Mucosa of rectum (tissue), 2 donors: ENCODE measurements at regions not wholly inside any gene's neighbourhood (a gene's known extent, or its start where the extent isn't known, plus 50 kb on each side); places are given as distances from the start of the nearest gene placed in this dataset.
"Not testable (repeated sequence)": the region's sequence is repeated elsewhere in the genome, so short reads cannot be mapped to it uniquely, and the experiment has no call there.

ENCODE experiments used
- H3K27ac ChIP-seq, 2 donors: one replicate each; pipeline ENCODE4 v1.7.0; 2013; ENCODE audit warnings: inconsistent platforms in 2 of 2, low read depth in 2 of 2, low read length in 2 of 2
- H3K27me3 ChIP-seq, 2 donors: one replicate each; pipeline ENCODE4 v1.7.0; 2013; ENCODE audit warnings: low read length in 2 of 2; ENCODE audit not compliant: control insufficient read depth in 2 of 2, insufficient read depth in 2 of 2
- H3K36me3 ChIP-seq, 2 donors: one replicate each; pipeline ENCODE4 v1.7.0; 2013; ENCODE audit warnings: low read length in 2 of 2; ENCODE audit not compliant: control insufficient read depth in 2 of 2, insufficient read depth in 2 of 2
- H3K4me1 ChIP-seq, 2 donors: one replicate each; pipeline ENCODE4 v1.7.0; 2013; ENCODE audit warnings: low read length in 2 of 2, mild to moderate bottlenecking in 1 of 2; ENCODE audit not compliant: control insufficient read depth in 2 of 2, insufficient read depth in 2 of 2
- H3K4me3 ChIP-seq, 2 donors: one replicate each; pipeline ENCODE4 v1.7.0; 2013; ENCODE audit warnings: low read length in 2 of 2
- H3K9ac ChIP-seq, 2 donors: one replicate each; pipeline ENCODE4 v1.7.0; 2013; ENCODE audit warnings: low read length in 2 of 2, low read depth in 1 of 2, mild to moderate bottlenecking in 1 of 2
- H3K9me3 ChIP-seq, 2 donors: one replicate each; pipeline ENCODE4 v1.7.0; 2013; ENCODE audit warnings: low read length in 2 of 2; ENCODE audit not compliant: control insufficient read depth in 2 of 2
- donor health status: healthy.
- donor health status: Normal muscosa, but diverticular disease.

DNA sequence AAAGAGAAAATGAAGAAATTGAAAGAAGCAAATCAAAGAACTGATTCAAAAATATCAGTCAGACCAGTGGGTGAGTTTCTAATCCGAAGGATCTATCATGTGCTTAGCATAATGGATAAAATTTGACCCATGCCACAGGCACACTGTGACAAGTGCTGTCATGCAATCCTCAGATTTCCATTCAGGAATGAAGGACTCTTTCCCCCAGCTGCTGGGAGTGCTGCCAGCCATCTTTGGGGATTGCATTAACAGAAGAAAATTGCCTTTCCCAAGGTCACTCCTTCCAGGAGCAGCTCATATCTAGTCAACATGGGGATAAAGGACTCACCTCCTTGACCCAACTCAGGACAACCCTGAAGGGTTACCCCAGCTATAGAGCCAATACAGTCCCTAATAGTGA lies 316.7 kb upstream of the TBX18 start:
- Histone ChIP-seq H3K27me3 (no peaks in the 10 kb centered on the region), H3K9me3 (no peaks in the 10 kb centered on the region), H3K4me3 (no peak overlapping the region), H3K27ac (no peak overlapping the region), H3K4me1 (no peaks in the 10 kb centered on the region), H3K9ac (no peak overlapping the region), H3K36me3 (no peaks in the 10 kb centered on the region)

GRCh38 chr6:85079761-85080160 lies 315.4 kb upstream of the TBX18 start:
- Histone ChIP-seq H3K36me3 (no peaks in the 10 kb centered on the region), H3K4me1 (no peaks in the 10 kb centered on the region), H3K4me3 (no peak overlapping the region), H3K27ac (no peak overlapping the region), H3K9me3 (no peaks in the 10 kb centered on the region), H3K9ac (no peak overlapping the region), H3K27me3 (no peaks in the 10 kb centered on the region)

- no peaks in the 10 kb centered on the region for H3K4me1 ChIP-seq
- no peaks in the 10 kb centered on the region for H3K36me3 ChIP-seq
- H3K9ac ChIP-seq: no peak overlapping the region
- H3K9me3 ChIP-seq: no peaks in the 10 kb centered on the region
- no peak overlapping the region for H3K4me3 ChIP-seq
- H3K27ac ChIP-seq: no peak overlapping the region
- H3K27me3 ChIP-seq: no peaks in the 10 kb centered on the region
Measured at GRCh38 chr6:85078058-85078457, 313.7 kb upstream of the TBX18 start.

DNA sequence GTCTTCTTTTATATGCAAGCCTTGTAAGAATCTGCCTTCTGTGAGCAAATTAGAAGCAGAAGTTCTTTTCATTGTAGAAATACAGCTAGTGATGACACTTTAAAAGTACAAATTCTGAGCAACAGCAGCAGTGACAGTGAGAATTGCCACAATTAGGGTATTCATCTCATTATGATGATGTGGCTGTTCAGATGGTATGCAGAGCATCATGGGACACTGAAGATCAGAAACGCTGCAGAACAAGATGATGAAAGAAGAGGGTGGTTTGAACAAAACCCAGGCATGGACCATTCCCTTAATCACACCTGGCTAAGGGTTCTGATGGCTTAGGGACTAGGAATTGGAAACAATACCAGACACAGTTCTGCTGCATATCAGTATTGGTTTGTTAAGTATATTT lies 312.7 kb upstream of the TBX18 start:
- Histone ChIP-seq H3K27ac (no peak overlapping the region), H3K9me3 (no peaks in the 10 kb centered on the region), H3K4me1 (no peaks in the 10 kb centered on the region), H3K36me3 (no peaks in the 10 kb centered on the region), H3K4me3 (no peak overlapping the region), H3K9ac (no peak overlapping the region), H3K27me3 (no peaks in the 10 kb centered on the region)

DNA sequence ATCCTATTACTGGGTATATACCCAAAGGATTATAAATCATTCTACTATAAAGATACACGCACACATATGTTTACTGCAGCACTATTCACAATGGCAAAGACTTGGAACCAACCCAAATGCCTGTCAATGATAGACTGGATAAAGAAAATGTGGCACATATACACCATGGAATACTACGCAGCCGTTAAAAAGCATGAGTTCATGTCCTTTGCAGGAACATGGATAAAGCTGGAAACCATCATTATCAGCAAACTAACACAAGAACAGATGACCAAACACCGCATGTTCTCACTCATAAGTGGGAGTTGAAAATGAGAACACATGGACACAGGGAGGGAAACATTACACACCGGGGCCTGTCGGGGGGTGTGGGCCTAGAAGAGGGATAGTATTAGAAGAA lies 307.4 kb upstream of the TBX18 start:
- not testable (repeated sequence) for H3K4me3 ChIP-seq, H3K27ac ChIP-seq, H3K9me3 ChIP-seq, H3K9ac ChIP-seq, H3K36me3 ChIP-seq, H3K4me1 ChIP-seq, H3K27me3 ChIP-seq

- Histone ChIP-seq H3K4me1 (no peaks in the 10 kb centered on the region), H3K27me3 (no peaks in the 10 kb centered on the region), H3K9me3 (no peaks in the 10 kb centered on the region), H3K36me3 (no peaks in the 10 kb centered on the region), H3K27ac (no peak overlapping the region), H3K9ac (no peak overlapping the region), H3K4me3 (no peak overlapping the region)
Measured at GRCh38 chr6:85069577-85069976, 305.2 kb upstream of the TBX18 start.

DNA sequence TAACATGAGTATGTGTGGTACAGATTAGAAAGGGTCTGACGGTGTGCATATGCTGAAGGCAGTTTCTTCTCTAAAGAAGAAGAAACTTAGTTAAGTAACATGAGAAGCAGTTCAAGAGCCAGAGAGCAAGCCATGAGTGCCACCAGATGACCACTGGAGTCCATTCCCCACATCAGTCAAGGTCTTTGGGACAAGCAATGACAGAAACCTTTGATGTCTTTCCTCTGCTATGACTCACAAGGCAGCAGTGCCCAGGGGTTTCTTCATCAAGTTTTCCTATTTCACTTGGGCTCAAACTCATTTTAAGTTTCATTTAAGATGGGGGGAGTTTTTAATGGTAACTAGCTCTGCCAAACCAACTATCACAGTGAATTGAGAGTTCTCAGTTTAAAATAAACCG lies 303.8 kb upstream of the TBX18 start:
- H3K4me1 ChIP-seq: no peaks in the 10 kb centered on the region
- no peak overlapping the region for H3K4me3 ChIP-seq
- no peak overlapping the region for H3K9ac ChIP-seq
- no peaks in the 10 kb centered on the region for H3K27me3 ChIP-seq
- no peak overlapping the region for H3K27ac ChIP-seq
- H3K36me3 ChIP-seq: no peaks in the 10 kb centered on the region
- H3K9me3 ChIP-seq: no peaks in the 10 kb centered on the region

- no peaks in the 10 kb centered on the region for H3K4me1 ChIP-seq
- H3K36me3 ChIP-seq: no peaks in the 10 kb centered on the region
- no peak overlapping the region for H3K27ac ChIP-seq
- no peak overlapping the region for H3K4me3 ChIP-seq
- no peaks in the 10 kb centered on the region for H3K9me3 ChIP-seq
- H3K27me3 ChIP-seq: no peaks in the 10 kb centered on the region
- H3K9ac ChIP-seq: no peak overlapping the region
Measured at GRCh38 chr6:85066266-85066665, 301.9 kb upstream of the TBX18 start.

GRCh38 chr6:85065831-85066230 lies 301.4 kb upstream of the TBX18 start:
- Histone ChIP-seq H3K9ac (no peak overlapping the region), H3K4me1 (no peaks in the 10 kb centered on the region), H3K36me3 (no peaks in the 10 kb centered on the region), H3K4me3 (no peak overlapping the region), H3K27me3 (no peaks in the 10 kb centered on the region), H3K27ac (no peak overlapping the region), H3K9me3 (no peaks in the 10 kb centered on the region)

DNA sequence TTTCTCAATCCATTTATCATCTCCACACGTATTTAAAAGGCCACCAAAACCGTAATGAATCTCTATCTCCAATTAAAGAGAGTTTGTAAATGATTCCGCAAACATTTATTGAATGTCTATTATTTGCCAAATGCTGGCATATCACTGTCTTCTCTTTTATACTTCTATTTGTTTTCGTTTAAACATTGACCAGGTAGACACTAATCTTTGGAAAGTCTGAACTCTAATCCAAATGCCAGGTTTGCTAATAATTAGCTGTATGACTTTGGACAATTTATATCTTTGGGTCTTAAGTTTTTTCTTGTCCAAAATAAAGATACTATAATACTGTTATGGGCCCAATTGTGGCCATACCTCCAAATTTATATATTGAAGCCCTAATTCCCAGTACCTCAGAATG lies 299.2 kb upstream of the TBX18 start:
- H3K4me3 ChIP-seq: no peak overlapping the region
- H3K27ac ChIP-seq: no peak overlapping the region
- no peaks in the 10 kb centered on the region for H3K36me3 ChIP-seq
- no peaks in the 10 kb centered on the region for H3K27me3 ChIP-seq
- no peaks in the 10 kb centered on the region for H3K4me1 ChIP-seq
- H3K9me3 ChIP-seq: no peaks in the 10 kb centered on the region
- no peak overlapping the region for H3K9ac ChIP-seq

DNA sequence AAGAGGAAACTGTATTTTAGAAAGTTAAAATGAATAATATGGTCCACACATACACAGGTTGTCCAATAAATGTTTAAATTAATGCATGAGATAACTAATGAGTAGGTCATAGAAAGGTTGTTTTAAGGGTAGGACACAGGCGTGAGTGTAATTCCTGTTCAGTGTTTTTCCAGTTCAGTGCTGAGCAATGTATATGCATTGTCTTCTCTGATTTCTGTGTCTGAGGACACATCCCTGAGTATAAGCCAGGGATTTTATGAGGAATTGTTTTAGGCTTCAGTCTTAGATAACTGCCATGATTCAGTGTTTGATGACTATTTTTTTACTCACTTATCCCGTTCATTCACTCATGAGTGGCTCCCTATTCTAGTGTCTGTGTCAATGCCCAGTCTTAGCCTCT lies 298.5 kb upstream of the TBX18 start:
- H3K9me3 ChIP-seq: no peaks in the 10 kb centered on the region
- H3K4me3 ChIP-seq: no peak overlapping the region
- no peaks in the 10 kb centered on the region for H3K4me1 ChIP-seq
- no peak overlapping the region for H3K9ac ChIP-seq
- no peaks in the 10 kb centered on the region for H3K36me3 ChIP-seq
- no peaks in the 10 kb centered on the region for H3K27me3 ChIP-seq
- H3K27ac ChIP-seq: no peak overlapping the region
